HCT116 (cell line): ENCODE measurements at regions not wholly inside any gene's neighbourhood (a gene's known extent, or its start where the extent isn't known, plus 50 kb on each side); places are given as distances from the start of the nearest gene placed in this dataset.

Experiments
- ATAC-seq: fragments of 200-7000 bp; cut with Tn5 transposase; 2 replicates; pipeline ENCODE4 v1.9.1; 2020; ENCODE audit warnings: mild to moderate bottlenecking, moderate library complexity
- BruUV-seq: library from RNA; stranded (reverse); fragments of 400-500 nt; replicated peaks from 2 replicates; lab custom pipeline; 2021; lab: Mats Ljungman, UMichigan
- CTCF ChIA-PET: fragments of 300-600 bp; sonication (Branson Sonifier 250); formaldehyde crosslinking; loops from one replicate; lab custom pipeline; 2021; ENCODE audit warnings: antibody characterized with exemption; lab: Charles Lee
- POLR2A ChIA-PET: fragments of 300-600, 350-600 bp; sonication (Branson Sonifier 250); formaldehyde crosslinking; loops from one replicate; lab custom pipeline; 2021; ENCODE audit warnings: antibody characterized with exemption; lab: Charles Lee
- RAD21 ChIA-PET, 2 experiments: fragments of 300-600 bp; sonication (Branson Sonifier 250); formaldehyde crosslinking; loops; one replicate each; lab custom pipeline; 2023; ENCODE audit warnings: low total read pairs in 2 of 2; ENCODE audit not compliant: uncharacterized antibody in 2 of 2, unreplicated experiment in 2 of 2, low non-redundant PET in 1 of 2; lab: Charles Lee
- DNase-seq: peaks from one replicate; pipeline ENCODE4 v3.0.0-alpha.2; 2010; ENCODE audit warnings: low read depth, low spot score
- H2AFZ ChIP-seq: fragments of 200-600 bp; shearing (Covaris generic), sonication (generic); 2 replicates; pipeline ENCODE4 v1.6.1; 2017; ENCODE audit warnings: low read depth, mixed run types, mixed read lengths, antibody characterized with exemption, low read length; ENCODE audit not compliant: poor library complexity, severe bottlenecking
- H3K27ac ChIP-seq: 2 replicates; pipeline ENCODE4 v1.5.1; 2012; ENCODE audit warnings: low read depth, low read length
- H3K27me3 ChIP-seq: fragments of 200-600 bp; sonication (generic); 2 replicates; pipeline ENCODE4 v1.6.1; 2016; ENCODE audit warnings: mixed run types, low read length, mixed read lengths; ENCODE audit not compliant: insufficient read depth
- H3K36me3 ChIP-seq, 2 experiments: fragments of 200-500 bp in 1 of 2; fragments of 200-600 bp in 1 of 2; sonication (Bioruptor generic) in 1 of 2; sonication (generic) in 1 of 2; 2 replicates each; pipeline versions ENCODE4 v1.5.1 to v1.6.1; 2014 to 2016; ENCODE audit warnings: low read length in 2 of 2, inconsistent platforms in 1 of 2, mixed read lengths in 1 of 2, mixed run types in 1 of 2; ENCODE audit not compliant: insufficient read depth in 2 of 2, control insufficient read depth in 1 of 2
- H3K4me1 ChIP-seq, 2 experiments: fragments of 200-600 bp in 1 of 2; sonication (generic) in 1 of 2; 2 replicates each; pipeline versions ENCODE4 v1.5.1 to v1.6.1; 2012 to 2017; ENCODE audit warnings: low read length in 2 of 2, inconsistent platforms in 1 of 2, mild to moderate bottlenecking in 1 of 2, mixed read lengths in 1 of 2, mixed run types in 1 of 2, moderate library complexity in 1 of 2; ENCODE audit not compliant: insufficient read depth in 2 of 2, control insufficient read depth in 1 of 2
- H3K4me2 ChIP-seq: fragments of 200-600 bp; sonication (generic); 2 replicates; pipeline ENCODE4 v1.6.1; 2017; ENCODE audit warnings: mixed run types, low read length, mixed read lengths
- H3K4me3 ChIP-seq, 2 experiments: fragments of 200-600 bp in 1 of 2; sonication (generic) in 1 of 2; replicated peaks in 1 of 2; 2 replicates each; pipeline ENCODE4 v1.5.1; 2011 to 2016; ENCODE audit warnings: low read length in 2 of 2, control low read depth in 1 of 2, low read depth in 1 of 2, mild to moderate bottlenecking in 1 of 2, mixed read lengths in 1 of 2, mixed run types in 1 of 2
- H3K79me2 ChIP-seq: fragments of 200-600 bp; sonication (generic); 2 replicates; pipeline ENCODE4 v1.6.1; 2017; ENCODE audit warnings: mild to moderate bottlenecking, mixed run types, low read length, moderate library complexity, mixed read lengths; ENCODE audit not compliant: insufficient read depth
- H3K9ac ChIP-seq: fragments of 200-600 bp; sonication (generic); 2 replicates; pipeline ENCODE4 v1.6.1; 2016; ENCODE audit warnings: low read length, mixed read lengths
- H3K9me2 ChIP-seq: fragments of 200-600 bp; sonication (generic), shearing (Covaris generic); 2 replicates; pipeline ENCODE4 v1.6.1; 2017; ENCODE audit warnings: mixed run types, mild to moderate bottlenecking, moderate library complexity; ENCODE audit not compliant: insufficient read depth
- H3K9me3 ChIP-seq, 2 experiments: fragments of 200-500 bp in 1 of 2; fragments of 200-600 bp in 1 of 2; sonication (Bioruptor generic) in 1 of 2; sonication (generic) in 1 of 2; 2 replicates each; pipeline ENCODE4 v1.6.1; 2014 to 2017; ENCODE audit warnings: low read length in 2 of 2, mixed read lengths in 2 of 2, inconsistent platforms in 1 of 2, low read depth in 1 of 2, mild to moderate bottlenecking in 1 of 2, mixed run types in 1 of 2, moderate library complexity in 1 of 2; ENCODE audit not compliant: control insufficient read depth in 1 of 2, insufficient read depth in 1 of 2
- H4K20me1 ChIP-seq: fragments of 200-600 bp; sonication (generic), shearing (Covaris generic); 2 replicates; pipeline ENCODE4 v1.6.1; 2017; ENCODE audit warnings: mixed run types, mild to moderate bottlenecking, moderate library complexity; ENCODE audit not compliant: insufficient read depth
- CBX3 ChIP-seq: IDR thresholded peaks from 2 replicates; pipeline ENCODE4 v1.6.1; 2012; ENCODE audit warnings: low read depth
- EZH2 ChIP-seq: fragments of 200-600 bp; sonication (generic); IDR thresholded peaks from 2 replicates; pipeline ENCODE4 v1.6.1; 2017; ENCODE audit warnings: antibody characterized with exemption, mixed run types
- EZH2phosphoT487 ChIP-seq: fragments of 200-600 bp; IDR thresholded peaks from 2 replicates; pipeline ENCODE4 v1.6.1; 2018; ENCODE audit warnings: antibody characterized with exemption, borderline replicate concordance
- POLR2A ChIP-seq: IDR thresholded peaks from 2 replicates; pipeline ENCODE4 v1.7.0; 2011; ENCODE audit warnings: borderline replicate concordance; ENCODE audit not compliant: insufficient read depth, insufficient read length; ENCODE audit errors: extremely low read depth
- RAD21 ChIP-seq: IDR thresholded peaks from 2 replicates; pipeline ENCODE4 v1.6.1; 2012; ENCODE audit warnings: low read depth, mild to moderate bottlenecking
- REST ChIP-seq: IDR thresholded peaks from 2 replicates; pipeline ENCODE4 v1.6.1; 2012; ENCODE audit warnings: low read depth
- SP1 ChIP-seq: IDR thresholded peaks from 2 replicates; pipeline ENCODE4 v1.6.1; 2012; ENCODE audit warnings: low read depth
- TCF7L2 ChIP-seq: IDR thresholded peaks from 2 replicates; pipeline ENCODE4 v1.7.0; 2011; ENCODE audit warnings: borderline replicate concordance, inconsistent platforms; ENCODE audit not compliant: insufficient read depth, insufficient read length; ENCODE audit errors: extremely low read depth
- YY1 ChIP-seq: IDR thresholded peaks from 2 replicates; pipeline ENCODE4 v1.6.1; 2011; ENCODE audit warnings: low read length, low read depth, moderate library complexity, mild to moderate bottlenecking; ENCODE audit not compliant: insufficient replicate concordance; ENCODE audit errors: extremely low read depth
- ZBTB33 ChIP-seq: IDR thresholded peaks from 2 replicates; pipeline ENCODE4 v1.6.1; 2011; ENCODE audit warnings: mild to moderate bottlenecking, low read length, moderate library complexity; ENCODE audit not compliant: insufficient replicate concordance; ENCODE audit errors: extremely low read depth
- ZFX ChIP-seq: fragments of 450-650 bp; IDR thresholded peaks from 2 replicates; pipeline ENCODE4 v1.6.1; 2017
- intact Hi-C: fragments of 100-400 bp; cut with micrococcal nuclease; formaldehyde crosslinking; loops from 2 replicates; pipeline ENCODE4 v1.10.0; 2022

GRCh38 chr16:77500286-77500598 is 65.4 kb upstream of the ADAMTS18 start:
- Histone ChIP-seq H3K36me3 (no peaks in the 10 kb centered on the region), H3K4me3 (no peak overlapping the region), H3K9ac (no peak overlapping the region), H3K9me2 (no peaks in the 10 kb centered on the region), H3K4me1 (no peaks in the 10 kb centered on the region), H3K27me3 (peaks cover 8% of the 10 kb centered on the region), H3K9me3 (no peaks in the 10 kb centered on the region), H4K20me1 (no peaks in the 10 kb centered on the region), H3K79me2 (no peaks in the 10 kb centered on the region), H2AFZ (no peak overlapping the region), H3K4me2 (no peak overlapping the region), H3K27ac (no peak overlapping the region)
- BruUV-seq = no TSS peak
- CTCF ChIA-PET = no interaction called here
- no peak for TF ChIP-seq REST
- no peak for TF ChIP-seq CBX3
- no peak for TF ChIP-seq EZH2
- no peak for TF ChIP-seq ZBTB33
- no peak for TF ChIP-seq YY1
- no peak for TF ChIP-seq EZH2phosphoT487
- no peak for TF ChIP-seq RAD21
- TF ChIP-seq POLR2A = no peak
- no peak for TF ChIP-seq TCF7L2
- no peak for TF ChIP-seq SP1
- no peak for TF ChIP-seq ZFX
- ATAC-seq = no peak
- DNase-seq = no peak
- RAD21 ChIA-PET = no interaction called here
- intact Hi-C loops = no loop called here
- POLR2A ChIA-PET = no interaction called here
